Esophagus squamous epithelium (tissue), 5 donors: ENCODE measurements at regions not wholly inside any gene's neighbourhood (a gene's known extent, or its start where the extent isn't known, plus 50 kb on each side); places are given as distances from the start of the nearest gene placed in this dataset.

Experiments used
- DNase-seq: peaks from one replicate; lab custom pipeline; 2025; lab: John Stamatoyannopoulos, UW
- H3K27ac ChIP-seq, 4 donors: fragments of 200-600 bp; sonication (generic); one replicate each; pipeline ENCODE4 v1.5.1; 2016 to 2019; ENCODE audit warnings: mild to moderate bottlenecking in 1 of 4
- H3K27me3 ChIP-seq, 4 donors: fragments of 200-600 bp; sonication (generic); 1 replicate in 3 of 4; 2 replicates in 1 of 4; pipeline versions ENCODE4 v1.5.1 to v1.6.0; 2017 to 2021; ENCODE audit warnings: antibody characterized with exemption in 1 of 4
- H3K36me3 ChIP-seq, 3 donors: fragments of 200-600 bp; sonication (generic); one replicate each; pipeline ENCODE4 v1.5.1; 2016 to 2019
- H3K4me1 ChIP-seq, 3 donors: fragments of 200-600 bp; sonication (generic); one replicate each; pipeline ENCODE4 v1.5.1; 2017 to 2019
- H3K4me3 ChIP-seq, 4 donors: fragments of 200-600 bp; sonication (generic); 1 replicate in 3 of 4; 2 replicates in 1 of 4; pipeline ENCODE4 v1.5.1; 2016 to 2019; ENCODE audit warnings: mild to moderate bottlenecking in 2 of 4, moderate library complexity in 1 of 4
- H3K9me3 ChIP-seq, 3 donors: fragments of 200-600 bp; sonication (generic); one replicate each; pipeline ENCODE4 v1.5.1; 2016 to 2019
- CTCF ChIP-seq, 6 experiments: fragments of 450-650 bp in 4 of 6; fragments of 200-600 bp in 2 of 6; sonication (generic) in 2 of 6; IDR thresholded peaks; one replicate each; pipeline ENCODE4 v1.5.1; 2016 to 2019; ENCODE audit warnings: antibody characterized with exemption in 6 of 6, mild to moderate bottlenecking in 4 of 6, moderate library complexity in 4 of 6
- POLR2A ChIP-seq, 4 donors: fragments of 450-650 bp; IDR thresholded peaks; one replicate each; pipeline ENCODE4 v1.6.1; 2017; ENCODE audit warnings: antibody characterized with exemption in 4 of 4, mild to moderate bottlenecking in 4 of 4, moderate library complexity in 3 of 4
- WGBS, 2 donors: methylation state at CpG; one replicate each; pipeline ENCODE4 v1.1.5; 2018; 5-methylcytosine and 5-hydroxymethylcytosine counted together
- intact Hi-C: fragments of 100-400 bp; cut with DNase I; formaldehyde crosslinking; loops from one replicate; pipeline ENCODE4 v1.15.0; 2022
- donor health status: DM: yes; HTN: yes; CAD: no.

DNA sequence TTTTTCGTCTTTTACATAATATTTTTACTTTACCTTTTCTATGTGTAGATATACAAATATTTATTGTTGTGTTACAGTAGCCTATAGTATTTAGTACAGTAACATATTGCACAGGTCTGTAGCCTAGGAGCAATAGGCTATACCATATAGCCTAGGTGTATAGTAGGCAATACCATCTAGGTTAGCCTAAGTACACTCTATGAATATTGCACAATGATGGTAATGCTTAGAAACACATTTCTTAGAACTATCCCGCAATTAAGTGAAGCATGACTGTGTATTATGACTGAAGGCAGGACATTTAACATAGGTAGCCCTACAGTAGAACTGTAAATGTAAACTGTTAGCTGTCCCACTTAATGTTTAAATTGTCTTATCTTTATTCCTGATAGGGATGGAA, 964.3 kb downstream of the SLITRK1 start:
- Histone ChIP-seq H3K4me3 (no peak overlapping the region), H3K27ac (no peak overlapping the region), H3K27me3 (no peaks in the 10 kb centered on the region), H3K4me1 (no peaks in the 10 kb centered on the region), H3K9me3 (no peaks in the 10 kb centered on the region), H3K36me3 (no peaks in the 10 kb centered on the region)
- no peak for DNase-seq
- intact Hi-C loops, result no loop called here
- WGBS, 2 donors, result 76 to 79% methylated on average over 2 of the region's 2 CpGs
- TF ChIP-seq POLR2A (IDR thresholded peaks at IDR 0.05) (no peak), CTCF (IDR thresholded peaks at IDR 0.05) (no peak)

DNA sequence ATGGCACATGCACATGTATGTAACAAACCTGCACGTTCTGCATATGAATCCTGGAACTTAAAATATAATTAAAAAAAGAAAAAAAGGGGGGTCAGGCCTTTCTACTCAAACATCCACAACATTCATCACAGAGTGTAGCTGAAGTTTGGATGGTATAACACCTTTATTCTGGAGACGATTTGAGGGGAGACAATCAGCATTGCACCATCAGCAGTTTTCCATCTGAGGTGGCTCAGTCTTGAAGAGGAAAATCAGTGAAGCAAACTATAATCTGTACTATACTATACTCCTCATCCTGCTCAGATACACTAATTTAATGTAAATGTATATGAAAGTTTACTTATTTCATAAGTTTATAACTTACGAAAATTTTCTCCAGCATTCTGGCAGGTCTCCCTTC, 969.7 kb downstream of the SLITRK1 start:
- H3K36me3 ChIP-seq, result no peaks in the 10 kb centered on the region
- intact Hi-C loops, result no loop called here
- TF ChIP-seq POLR2A (IDR thresholded peaks at IDR 0.05), result no peak
- no peak for TF ChIP-seq CTCF (IDR thresholded peaks at IDR 0.05)
- H3K4me3 ChIP-seq, result no peak overlapping the region
- no peak overlapping the region for H3K27ac ChIP-seq
- no peaks in the 10 kb centered on the region for H3K27me3 ChIP-seq
- 69 to 80% methylated on average over 3 of the region's 3 CpGs for WGBS, 2 donors
- no peaks in the 10 kb centered on the region for H3K9me3 ChIP-seq
- DNase-seq, result no peak
- no peaks in the 10 kb centered on the region for H3K4me1 ChIP-seq

DNA sequence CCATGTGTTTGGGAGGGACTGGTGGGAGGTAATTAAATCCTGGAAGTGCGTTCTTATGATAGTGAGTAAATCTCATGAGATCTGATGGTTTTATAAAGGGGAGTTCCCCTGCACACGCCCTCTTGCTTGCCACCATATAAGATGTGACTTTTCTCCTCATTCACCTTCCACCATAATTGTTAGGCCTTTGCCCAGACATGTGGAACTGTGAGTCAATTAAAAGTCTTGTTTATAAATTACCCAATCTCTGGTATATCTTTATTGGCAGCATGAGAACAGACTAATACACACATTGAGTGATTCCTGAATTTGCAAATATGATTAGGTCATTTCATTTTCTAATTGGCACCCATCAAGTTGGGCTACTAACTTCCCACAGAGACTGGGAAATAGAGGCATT, 977.2 kb downstream of the SLITRK1 start:
- Histone ChIP-seq H3K4me1 (no peaks in the 10 kb centered on the region), H3K4me3 (no peak overlapping the region), H3K9me3 (no peaks in the 10 kb centered on the region), H3K27ac (no peak overlapping the region), H3K36me3 (no peaks in the 10 kb centered on the region), H3K27me3 (no peaks in the 10 kb centered on the region)
- 31 to 35% methylated on average over 2 of the region's 2 CpGs for WGBS, 2 donors
- TF ChIP-seq CTCF (IDR thresholded peaks at IDR 0.05) (no peak), POLR2A (IDR thresholded peaks at IDR 0.05) (no peak)
- DNase-seq, result no peak
- intact Hi-C loops, result no loop called here

- Histone ChIP-seq H3K9me3 (no peaks in the 10 kb centered on the region), H3K4me3 (no peak overlapping the region), H3K36me3 (no peaks in the 10 kb centered on the region), H3K27me3 (no peaks in the 10 kb centered on the region), H3K27ac (no peak overlapping the region), H3K4me1 (no peaks in the 10 kb centered on the region)
- DNase-seq, result no peak
- intact Hi-C loops, result no loop called here
- no peak for TF ChIP-seq POLR2A (IDR thresholded peaks at IDR 0.05)
- TF ChIP-seq CTCF (IDR thresholded peaks at IDR 0.05), result no peak
Measured at GRCh38 chr13:82900453-82900852, 981.8 kb downstream of the SLITRK1 start.

- 56 to 63% methylated on average over 3 of the region's 3 CpGs for WGBS, 2 donors
Measured at GRCh38 chr13:82898586-82898985, 983.7 kb downstream of the SLITRK1 start.

More at GRCh38 chr13:82898586-82898985, 983.7 kb downstream of the SLITRK1 start:
- intact Hi-C loops, result no loop called here
- TF ChIP-seq POLR2A (IDR thresholded peaks at IDR 0.05) (no peak), CTCF (IDR thresholded peaks at IDR 0.05) (no peak)
- Histone ChIP-seq H3K4me3 (no peak overlapping the region), H3K9me3 (no peaks in the 10 kb centered on the region), H3K27ac (no peak overlapping the region), H3K4me1 (no peaks in the 10 kb centered on the region), H3K27me3 (no peaks in the 10 kb centered on the region), H3K36me3 (no peaks in the 10 kb centered on the region)
- DNase-seq, result no peak
